T47D (cell line): ENCODE measurements at regions not wholly inside any gene's neighbourhood (a gene's known extent, or its start where the extent isn't known, plus 50 kb on each side); places are given as distances from the start of the nearest gene placed in this dataset.
A peak's percentile ranks its signal among the peaks of the same experiment; 100 is the strongest.
"Not testable (repeated sequence)": the region's sequence is repeated elsewhere in the genome, so short reads cannot be mapped to it uniquely, and the experiment has no call there.

Source experiments
- DNase-seq, 2 experiments: peaks; one replicate each; pipeline versions ENCODE4 v3.0.0 to v3.0.0-alpha.2; 2011 to 2012; ENCODE audit warnings: low read depth in 1 of 2, low spot score in 1 of 2
- JUND ChIP-seq: IDR thresholded peaks from 2 replicates; pipeline ENCODE4 v1.6.1; 2012; ENCODE audit warnings: low read depth
- in situ Hi-C: cut with HindIII; loops from 2 replicates; pipeline ENCODE4 v1.10.0; 2016; ENCODE audit warnings: low sequenced_read_pairs, low pct_unique_long_range_greater_than_20kb

- DNase-seq = no peak
- in situ Hi-C loops = no loop called here
- TF ChIP-seq JUND = no peak
Observed at GRCh38 chr13:74765955-74766354, 631.8 kb upstream of the KLF12 start.

- DNase-seq = no peak
- no peak for TF ChIP-seq JUND
- in situ Hi-C loops = no loop called here
Observed at GRCh38 chr13:74761801-74762757, 627.9 kb upstream of the KLF12 start.

DNA sequence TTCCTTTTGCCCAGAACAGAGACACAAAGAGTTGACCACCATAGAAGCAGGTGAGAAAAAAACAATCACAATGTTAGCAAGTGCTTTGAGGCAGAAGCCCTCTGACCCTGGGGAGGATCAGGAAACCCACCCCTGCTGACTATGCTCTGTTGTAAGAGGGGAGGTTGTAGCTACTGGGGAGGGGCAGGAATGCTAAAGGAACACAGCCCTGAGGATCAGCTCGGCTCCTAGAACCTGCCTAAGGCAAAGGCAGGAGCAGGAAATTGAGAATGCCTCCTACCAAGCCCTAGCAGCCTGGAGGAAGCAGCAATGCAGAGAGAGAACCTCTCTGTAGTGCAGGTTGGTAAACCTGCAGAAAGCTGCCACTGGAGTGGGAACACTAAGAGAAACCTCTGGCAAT, 624.0 kb upstream of the KLF12 start:
- no peak for TF ChIP-seq JUND
- in situ Hi-C loops = no loop called here
- DNase-seq = no peak

DNA sequence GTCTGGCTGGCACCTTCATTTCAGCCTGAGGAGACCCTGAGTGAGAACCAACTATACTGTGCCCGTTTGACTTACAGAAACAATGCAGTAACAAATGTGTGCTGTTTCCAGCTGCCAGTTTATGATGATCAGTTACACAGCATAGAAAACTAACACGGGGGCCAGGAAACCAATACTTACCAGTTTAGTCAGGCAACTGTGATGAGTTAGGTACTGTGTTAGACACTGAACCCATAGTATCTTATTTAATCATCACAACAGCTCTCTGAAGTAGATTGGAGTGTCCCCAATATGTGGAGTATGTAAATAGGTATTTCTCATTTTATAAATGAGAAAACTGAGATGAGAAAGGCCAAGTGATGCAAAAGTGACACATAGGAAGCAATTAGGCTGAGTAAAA, 620.9 kb upstream of the KLF12 start:
- in situ Hi-C loops = no loop called here
- DNase-seq = no peak
- no peak for TF ChIP-seq JUND

DNA sequence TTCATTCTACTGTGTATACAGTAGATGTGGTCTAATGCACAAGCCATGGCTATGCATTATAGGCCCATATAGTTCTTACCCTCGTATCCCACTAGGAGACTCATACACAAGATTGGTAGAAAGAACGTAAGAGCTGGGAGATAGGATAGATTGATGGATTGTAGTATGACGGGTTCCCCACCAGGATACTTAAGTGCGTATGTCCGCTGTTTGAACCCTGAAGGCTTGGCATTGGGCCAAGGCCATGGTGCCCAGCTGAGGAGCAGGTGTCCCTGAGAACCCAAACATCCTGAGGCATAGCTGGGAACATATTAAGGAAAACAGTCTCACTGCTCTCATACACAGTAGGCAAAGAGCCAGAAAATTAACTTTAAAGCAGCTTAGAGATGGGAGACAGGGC, 617.5 kb upstream of the KLF12 start:
- peak in 1 of 2 experiments; percentile 60 for DNase-seq
- no peak for TF ChIP-seq JUND
- in situ Hi-C loops = no loop called here

DNA sequence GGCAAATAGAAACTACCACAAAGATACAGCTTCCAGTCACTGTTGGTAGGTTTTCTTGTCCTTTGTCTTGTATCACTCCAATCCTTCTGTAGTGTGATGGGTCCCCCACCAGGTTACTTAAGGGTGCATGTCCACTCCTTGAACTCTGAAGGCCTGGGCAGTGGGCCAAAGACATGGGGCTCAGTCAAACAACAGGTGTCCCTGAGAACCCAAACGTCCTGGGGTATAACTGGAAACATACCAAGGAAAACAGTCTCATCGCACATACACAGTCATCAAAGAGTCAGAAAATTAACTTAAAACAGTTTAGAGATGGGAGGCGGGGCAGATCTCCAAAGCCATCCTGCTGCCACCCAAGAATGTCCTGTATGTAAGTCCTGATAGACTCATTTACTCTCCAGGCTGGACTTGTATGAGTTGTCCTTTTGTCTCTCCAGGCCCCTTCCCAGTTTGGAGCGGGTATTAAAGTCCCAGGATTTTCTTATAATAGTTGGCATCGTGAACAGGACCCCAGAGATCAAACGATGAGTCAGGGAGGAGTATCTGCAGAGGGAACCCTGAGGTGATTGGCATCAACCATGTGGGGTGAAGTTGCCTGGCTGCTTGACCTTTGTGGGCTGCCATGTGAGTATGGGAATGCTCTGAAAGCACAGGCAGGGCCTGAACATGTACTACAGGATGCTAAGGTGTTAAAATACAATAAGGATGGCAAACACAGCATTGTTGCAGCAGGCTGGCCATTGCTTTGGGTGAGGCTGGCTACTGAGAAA, 613.2 kb upstream of the KLF12 start:
- no peak for DNase-seq
- TF ChIP-seq JUND = no peak
- in situ Hi-C loops = no loop called here

DNA sequence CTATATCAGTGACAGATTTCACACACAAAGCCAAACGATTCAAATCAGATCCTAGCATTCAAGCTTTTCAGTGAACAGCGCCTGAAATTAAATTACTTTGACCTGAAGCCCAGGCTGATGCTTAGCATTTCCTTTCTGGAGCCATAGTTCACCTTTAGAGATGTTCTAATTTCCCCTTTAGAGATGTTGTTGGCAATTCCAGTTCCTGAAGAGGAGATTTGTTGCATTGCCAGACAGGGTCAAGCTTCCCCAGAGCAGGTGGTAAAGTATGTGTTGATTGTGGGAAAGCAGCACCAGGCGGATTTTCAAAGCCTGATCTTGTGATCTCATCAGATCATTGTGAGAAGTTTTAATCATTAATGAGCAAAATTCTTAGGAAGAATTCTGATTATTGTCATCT, 609.8 kb upstream of the KLF12 start:
- no peak for TF ChIP-seq JUND
- in situ Hi-C loops = no loop called here
- no peak for DNase-seq

GRCh38 chr13:74741732-74742131, 607.5 kb upstream of the KLF12 start:
- no peak for TF ChIP-seq JUND

DNA sequence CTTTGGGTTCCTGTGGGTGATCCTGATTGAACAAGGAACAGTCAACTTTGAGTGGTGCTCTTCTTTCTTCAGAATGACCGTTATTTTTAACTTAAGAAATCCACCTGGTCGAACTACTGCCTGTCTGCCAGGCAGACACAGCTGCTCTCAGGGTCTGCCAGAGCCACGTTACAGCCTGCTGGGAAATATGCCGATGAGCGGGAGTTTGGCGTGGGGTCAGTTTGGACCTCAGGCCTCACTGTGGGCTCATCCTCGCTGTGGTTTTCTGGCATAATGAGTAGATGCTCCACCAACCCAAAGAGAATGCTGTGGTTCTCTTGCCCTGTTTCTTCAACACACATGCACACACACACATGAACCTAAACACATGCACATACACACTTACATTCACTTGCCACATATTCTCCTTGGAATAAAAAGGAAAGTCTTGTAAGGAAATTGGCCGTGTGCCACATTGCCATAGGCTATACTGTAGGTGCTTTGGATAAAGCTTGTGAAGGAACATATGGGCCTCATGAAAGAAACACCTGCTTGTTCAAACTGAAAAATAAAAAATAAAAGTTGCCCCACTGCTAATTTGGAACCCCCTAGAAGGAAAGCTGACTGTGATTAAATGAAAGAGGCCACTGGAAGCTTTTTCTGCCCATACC, 598.7 kb upstream of the KLF12 start:
- in situ Hi-C loops = no loop called here
- TF ChIP-seq JUND = no peak

More at GRCh38 chr13:74741732-74742131, 607.5 kb upstream of the KLF12 start:
- no peak for DNase-seq
- in situ Hi-C loops = no loop called here

DNA sequence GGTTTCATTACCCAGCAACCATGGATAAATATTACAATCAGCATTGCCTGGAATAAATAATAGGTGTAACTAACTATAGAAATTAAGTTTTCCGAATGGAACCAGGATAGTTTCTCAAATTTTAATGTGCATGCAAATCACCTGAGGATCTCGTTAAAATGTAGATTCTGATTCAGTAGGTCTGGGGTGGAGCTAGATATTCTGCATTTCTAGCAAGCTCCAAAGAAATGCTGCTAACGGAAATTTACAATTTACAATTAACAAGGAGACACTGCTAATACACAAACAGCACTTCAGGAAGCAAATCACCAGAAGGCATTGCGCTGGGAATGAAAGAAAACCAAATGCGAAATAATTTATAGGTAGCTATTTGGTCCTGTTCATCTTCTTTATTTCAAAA, 597.5 kb upstream of the KLF12 start:
- no peak for TF ChIP-seq JUND
- DNase-seq = no peak
- in situ Hi-C loops = no loop called here

More for the DNA sequence above, 598.7 kb upstream of the KLF12 start:
- peak in 1 of 2 experiments; percentile 37 for DNase-seq

DNA sequence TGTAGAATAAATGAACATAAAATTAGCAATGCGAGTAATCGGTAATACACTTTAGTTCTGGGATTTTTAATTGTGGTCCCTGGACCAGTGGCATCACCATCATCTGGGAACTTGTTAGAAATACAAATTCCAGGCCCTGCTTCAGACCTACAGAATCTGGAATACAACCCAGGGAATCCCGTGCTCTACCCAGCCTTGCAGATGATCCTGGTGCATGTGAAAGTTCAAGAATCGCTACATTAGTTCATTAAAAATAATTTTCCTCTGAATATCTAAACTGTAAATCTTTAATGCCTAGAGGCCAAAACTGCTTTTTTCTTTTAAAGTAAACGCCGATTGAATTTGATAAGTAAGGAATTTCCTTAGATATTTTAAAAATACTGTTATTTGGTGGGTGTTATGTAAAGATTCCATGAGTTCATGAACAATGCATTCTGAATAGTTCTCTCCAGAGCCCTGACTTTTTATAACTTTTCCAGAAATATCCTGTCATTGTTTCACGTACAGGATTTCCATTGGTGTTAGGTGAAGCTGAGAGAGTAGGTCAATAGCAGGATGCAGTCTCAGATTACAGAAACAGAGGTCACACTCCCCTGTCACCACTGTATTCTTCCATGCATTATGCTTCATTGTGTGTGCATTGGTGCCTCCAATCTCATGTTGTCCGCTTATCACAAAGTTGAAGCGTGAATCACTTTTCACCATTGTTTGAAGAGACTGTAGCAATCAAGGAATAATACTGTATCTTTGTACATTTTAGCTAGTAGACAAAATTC, 596.5 kb upstream of the KLF12 start:
- no peak for TF ChIP-seq JUND
- DNase-seq = no peak
- in situ Hi-C loops = no loop called here

- no peak for DNase-seq
- in situ Hi-C loops = no loop called here
- TF ChIP-seq JUND = no peak
Observed at GRCh38 chr13:74726206-74726605, 592.0 kb upstream of the KLF12 start.

- in situ Hi-C loops = not testable (repeated sequence)
Observed at GRCh38 chr13:74718232-74718842, 584.1 kb upstream of the KLF12 start.

More at GRCh38 chr13:74718232-74718842, 584.1 kb upstream of the KLF12 start:
- DNase-seq = not testable (repeated sequence)
